HG03432 (cell line): ENCODE measurements at regions not wholly inside any gene's neighbourhood (a gene's known extent, or its start where the extent isn't known, plus 50 kb on each side); places are given as distances from the start of the nearest gene placed in this dataset.
"Not testable (repeated sequence)": the region's sequence is repeated elsewhere in the genome, so short reads cannot be mapped to it uniquely, and the experiment has no call there.

Experiments
- ATAC-seq: cut with Tn5 transposase; IDR thresholded peaks from one replicate; pipeline ENCODE4 v1.9.1; 2021; ENCODE audit warnings: mild to moderate bottlenecking, moderate library complexity; ENCODE audit not compliant: unreplicated experiment

DNA sequence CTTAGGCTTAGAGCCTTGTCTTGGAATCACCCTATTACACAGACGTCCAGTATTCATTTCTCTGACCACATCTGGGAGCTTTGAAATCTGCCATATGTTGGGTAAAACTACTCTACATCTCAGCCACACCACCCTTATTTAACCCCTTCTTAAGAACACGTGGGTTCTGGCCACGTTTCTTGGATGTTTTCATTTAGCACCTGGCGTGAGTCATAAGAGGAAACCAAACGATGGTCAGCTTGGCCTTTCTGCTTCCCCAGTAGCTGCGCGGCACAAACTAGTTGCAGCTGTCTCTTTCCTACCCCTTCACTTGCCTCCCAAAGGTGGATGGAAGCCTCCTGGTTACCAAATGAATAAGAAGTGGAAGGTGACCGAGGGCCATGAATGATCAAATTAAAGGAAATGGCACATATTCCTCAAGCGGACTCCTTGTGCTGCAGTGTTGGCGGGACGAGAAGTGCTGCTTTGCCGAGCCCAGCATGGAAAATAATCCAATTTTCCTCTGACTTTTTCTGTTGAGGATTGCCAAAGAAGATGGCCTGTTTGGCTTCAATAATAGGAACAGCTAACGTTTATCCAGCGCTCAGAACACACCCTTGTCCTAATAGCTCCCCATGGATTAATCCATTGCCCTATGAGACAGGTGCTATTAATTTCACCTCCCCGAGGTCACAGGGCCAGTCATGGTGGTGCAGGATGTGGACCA lies 154.1 kb downstream of the ZNF664 start:
- ATAC-seq, result peak; percentile 52

- no peak for ATAC-seq
Measured at GRCh38 chr12:124129132-124129531, 156.1 kb downstream of the ZNF664 start.

DNA sequence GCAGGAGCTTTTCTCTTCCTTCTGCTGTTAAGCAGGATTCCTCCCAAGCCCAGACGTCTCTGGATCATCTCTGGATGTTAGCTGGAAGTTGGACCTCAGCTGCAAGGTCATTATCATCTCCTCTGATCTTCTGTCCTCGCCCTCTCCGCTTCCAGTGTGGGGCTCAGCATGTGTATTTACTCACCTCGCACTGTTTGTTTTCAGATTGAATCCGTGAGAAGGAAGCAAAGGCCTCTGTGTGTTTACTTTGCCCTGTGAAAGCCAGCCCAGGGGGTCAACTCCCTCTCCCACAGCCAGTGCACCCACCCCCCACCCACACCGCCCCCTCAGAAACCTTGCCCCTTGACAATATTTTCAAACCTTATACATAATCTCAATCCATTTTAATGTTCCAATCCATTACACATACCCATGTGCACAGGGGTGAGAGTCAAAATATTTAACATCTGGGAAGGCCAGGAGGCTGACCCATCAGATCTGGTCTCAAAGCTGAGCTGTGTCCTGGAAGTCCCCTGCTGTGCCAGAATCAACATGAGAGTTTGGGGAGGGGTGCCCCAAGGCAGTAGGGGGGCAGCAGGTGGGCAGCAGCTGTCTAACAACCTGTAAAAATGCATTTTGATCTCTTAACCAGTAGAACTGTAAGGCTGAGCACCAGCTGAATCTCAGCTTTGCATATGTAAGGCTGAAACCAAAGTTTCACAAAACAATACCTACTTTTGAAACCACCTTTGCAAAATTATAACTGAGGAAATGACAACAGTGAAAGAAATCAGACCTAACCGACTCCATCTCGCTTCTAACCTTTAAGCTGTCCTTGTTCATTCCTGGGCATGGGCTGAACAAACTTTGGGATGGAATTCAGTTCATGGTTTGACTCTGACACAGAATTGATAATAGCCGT lies 157.9 kb downstream of the ZNF664 start:
- ATAC-seq, result peak; percentile 72

DNA sequence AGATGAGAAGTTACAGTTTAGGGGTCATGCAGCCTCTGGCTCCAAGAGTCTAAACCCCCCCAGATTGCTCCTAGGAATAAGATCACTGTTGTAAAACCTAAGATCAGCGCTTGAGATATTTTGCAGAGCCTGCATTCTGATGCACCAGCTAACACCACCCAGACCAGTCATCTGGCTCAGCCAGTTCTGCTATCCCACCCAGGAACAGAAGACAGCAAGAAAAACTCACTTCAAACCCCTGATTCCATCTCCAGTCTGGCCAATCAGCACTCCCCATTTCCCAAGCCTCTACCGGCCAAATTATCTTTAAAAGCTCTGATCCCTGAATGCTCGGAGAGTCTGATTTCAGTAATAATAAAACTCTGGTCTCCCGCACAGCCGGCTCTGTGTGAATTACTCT lies 158.6 kb downstream of the ZNF664 start:
- ATAC-seq, result no peak

DNA sequence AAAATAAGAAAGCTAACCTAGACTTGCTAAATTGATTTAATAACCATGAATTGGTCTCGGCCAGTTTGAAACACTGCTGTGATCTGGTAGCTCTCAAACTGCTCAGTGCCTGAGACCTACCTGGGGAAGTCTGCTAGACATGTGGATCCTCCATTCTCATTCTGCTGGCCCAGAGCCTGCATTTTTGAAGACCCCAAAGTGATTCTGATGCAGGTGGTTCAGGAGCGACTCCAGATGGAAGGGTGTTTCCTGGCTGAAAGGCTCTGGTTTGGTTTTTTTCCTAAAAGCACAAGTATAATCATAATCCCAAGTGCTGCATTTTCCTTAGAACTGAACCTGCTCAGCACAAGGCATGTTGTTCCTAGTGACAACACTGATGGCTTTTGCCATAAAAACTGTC lies 159.5 kb downstream of the ZNF664 start:
- ATAC-seq, result no peak

DNA sequence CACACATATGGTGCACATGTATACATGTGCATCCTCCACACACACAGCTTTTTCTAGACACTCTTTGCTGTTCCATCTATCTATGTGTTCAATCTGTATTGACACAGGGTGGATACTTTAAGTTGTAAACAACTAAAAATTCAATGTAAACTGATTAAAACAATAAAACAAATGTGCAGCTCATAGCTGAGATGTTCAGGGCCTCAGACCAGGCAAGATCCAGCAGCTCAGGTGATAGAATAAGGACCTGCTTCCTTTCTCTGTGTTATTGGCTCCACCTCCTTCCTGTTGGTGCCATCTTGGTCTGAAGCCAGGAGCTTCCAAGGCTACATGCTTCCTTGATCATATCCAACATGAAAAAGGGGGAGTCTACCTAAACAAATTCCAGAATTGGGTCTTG lies 158.1 kb upstream of the RFLNA start:
- no peak for ATAC-seq

GRCh38 chr12:124140944-124141486 lies 153.9 kb upstream of the RFLNA start:
- no peak for ATAC-seq

- ATAC-seq, result not testable (repeated sequence)
Measured at GRCh38 chr12:124141611-124142010, 153.3 kb upstream of the RFLNA start.

DNA sequence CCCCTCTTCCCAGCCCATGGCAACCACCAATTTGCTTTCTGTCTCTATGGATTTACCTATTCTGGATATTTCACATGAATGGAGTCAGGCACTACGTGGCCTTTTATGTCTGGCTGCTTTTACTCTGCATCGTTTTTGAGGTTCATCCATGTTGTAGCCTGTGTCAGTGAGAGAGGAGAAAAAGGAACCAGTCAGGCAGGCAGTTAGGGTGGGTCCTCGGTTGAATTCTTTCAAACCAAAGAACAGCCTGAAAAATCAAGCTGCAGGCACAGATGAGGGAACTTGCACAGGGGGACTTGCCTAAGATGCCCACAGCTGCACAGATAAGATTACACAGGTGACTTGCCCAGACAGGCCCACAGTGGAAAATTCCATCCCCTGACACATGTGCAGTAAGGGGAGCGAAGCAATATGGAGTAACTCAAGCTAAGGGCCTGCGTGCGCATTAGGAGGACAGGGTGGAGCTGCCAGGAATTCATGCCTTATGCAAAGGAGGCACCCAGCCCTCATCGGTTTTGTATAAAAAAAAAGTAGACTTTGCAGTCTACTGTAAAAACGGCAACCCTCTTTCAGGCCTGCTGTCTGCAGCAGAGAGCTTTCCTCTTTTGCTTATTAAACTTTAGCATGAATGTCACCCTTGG lies 152.4 kb upstream of the RFLNA start:
- no peak for ATAC-seq

- no peak for ATAC-seq
Measured at GRCh38 chr12:124143726-124144125, 151.2 kb upstream of the RFLNA start.

DNA sequence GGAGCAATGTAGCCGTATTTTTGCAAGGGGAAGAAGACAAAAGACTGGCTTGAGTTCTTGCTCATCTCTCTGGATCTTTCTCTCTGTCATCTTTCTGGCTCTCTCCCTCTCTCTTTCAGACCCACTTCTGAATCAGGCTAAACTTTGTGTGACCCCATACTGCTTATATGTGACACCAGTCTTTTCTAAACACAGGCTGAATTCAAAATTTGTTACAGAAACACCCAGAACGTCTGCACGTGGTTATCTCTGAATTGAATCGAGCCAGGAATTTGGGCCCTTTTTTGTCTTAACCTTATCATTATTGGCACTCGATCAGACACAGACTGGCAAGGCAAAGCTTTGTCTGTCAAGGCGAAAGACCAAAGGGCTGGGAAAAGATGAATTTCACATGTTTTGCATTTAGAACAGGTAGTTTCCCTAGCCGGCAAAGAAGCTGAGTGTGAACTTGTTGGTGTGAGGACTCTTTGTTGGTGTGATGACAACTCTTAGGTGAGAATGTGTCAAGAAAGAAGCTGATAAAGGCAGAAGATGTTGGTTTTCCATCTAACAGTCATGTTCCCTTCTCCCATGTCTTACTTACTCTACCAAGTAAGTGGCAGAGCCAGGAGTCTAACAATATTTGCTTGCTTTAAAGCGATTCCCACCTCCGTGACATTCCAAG lies 150.2 kb upstream of the RFLNA start:
- no peak for ATAC-seq

- no peak for ATAC-seq
Measured at GRCh38 chr12:124147027-124147426, 147.9 kb upstream of the RFLNA start.

- ATAC-seq, result peak; percentile 83
Measured at GRCh38 chr12:124147575-124147974, 147.3 kb upstream of the RFLNA start.

- no peak for ATAC-seq
Measured at GRCh38 chr12:124148481-124149273, 146.2 kb upstream of the RFLNA start.

- ATAC-seq, result no peak
Measured at GRCh38 chr12:124149287-124149686, 145.6 kb upstream of the RFLNA start.

DNA sequence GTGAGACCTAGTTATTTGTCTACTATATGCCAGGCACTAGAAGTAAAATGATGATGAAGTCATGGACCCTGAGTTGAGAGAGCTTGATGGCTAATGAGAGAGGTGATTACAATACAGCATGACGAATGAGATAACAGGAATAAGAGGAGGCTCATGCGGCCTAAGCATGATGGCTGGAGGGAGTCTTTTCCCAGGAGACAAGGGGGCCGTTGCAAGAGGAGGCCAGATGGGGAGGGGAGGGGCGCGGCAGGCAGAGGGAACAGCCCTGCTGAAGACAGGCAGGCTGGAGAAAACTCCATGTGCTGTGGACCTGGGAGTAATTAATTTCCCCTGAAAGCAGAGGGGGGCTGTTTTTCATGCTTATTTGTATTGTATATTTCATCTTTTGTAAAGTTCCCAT lies 144.7 kb upstream of the RFLNA start:
- no peak for ATAC-seq

DNA sequence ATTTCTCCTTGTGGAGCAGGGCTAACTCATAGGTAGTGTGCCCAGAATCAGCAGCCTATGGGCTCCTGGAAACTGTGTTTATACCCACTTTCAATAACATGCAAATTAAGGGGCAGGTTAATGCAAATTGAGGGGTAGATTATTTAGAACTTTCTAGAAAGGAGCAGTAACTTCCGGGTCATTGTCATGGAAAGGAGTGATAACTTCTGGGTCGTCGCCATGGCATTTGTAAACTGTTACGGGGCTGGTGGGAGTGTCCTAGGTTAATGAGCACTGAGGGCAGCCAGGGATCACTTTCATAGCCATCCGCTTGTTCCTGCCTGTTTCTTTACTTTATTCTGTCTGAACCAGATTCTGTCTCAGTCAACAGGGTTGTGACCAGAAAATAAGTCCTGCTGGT lies 143.3 kb upstream of the RFLNA start:
- no peak for ATAC-seq

DNA sequence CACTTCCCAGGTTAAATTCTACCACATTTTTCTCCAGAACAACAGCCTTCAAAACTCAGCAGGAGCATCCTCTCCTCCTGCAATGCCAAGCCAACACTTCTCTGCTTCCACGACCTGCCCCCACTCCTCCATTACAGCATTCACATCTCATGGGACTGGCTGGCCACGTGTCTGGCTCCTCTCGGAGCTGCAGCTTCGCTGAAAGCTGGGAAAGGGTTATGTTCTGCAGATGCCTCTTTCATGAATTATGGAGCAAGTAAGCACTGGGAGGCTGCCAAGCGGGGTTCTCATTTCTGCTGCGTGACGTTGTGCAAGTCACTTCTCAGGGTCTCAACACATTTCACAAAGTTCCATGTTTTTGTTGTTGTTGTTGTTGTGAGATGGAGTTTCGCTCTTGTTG lies 142.2 kb upstream of the RFLNA start:
- no peak for ATAC-seq

DNA sequence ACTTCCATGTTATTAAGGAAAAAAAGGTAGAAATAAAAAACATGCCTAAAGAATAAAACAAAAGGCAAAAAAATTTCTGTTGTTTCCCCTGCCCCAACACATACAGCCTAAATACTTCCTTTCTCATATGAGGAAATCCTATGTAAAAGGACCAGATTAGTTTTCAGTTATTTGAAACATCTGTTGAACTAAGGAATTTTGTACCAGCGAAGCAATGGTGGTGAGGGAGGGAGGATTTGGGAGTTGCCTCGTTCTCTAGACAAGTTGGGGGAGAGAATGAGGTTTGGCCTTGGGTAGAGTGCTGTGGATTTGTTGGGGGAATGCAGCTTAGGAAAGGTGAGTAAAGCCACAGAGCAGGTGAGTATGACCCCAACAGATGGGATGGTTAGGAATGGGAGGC lies 141.5 kb upstream of the RFLNA start:
- no peak for ATAC-seq

DNA sequence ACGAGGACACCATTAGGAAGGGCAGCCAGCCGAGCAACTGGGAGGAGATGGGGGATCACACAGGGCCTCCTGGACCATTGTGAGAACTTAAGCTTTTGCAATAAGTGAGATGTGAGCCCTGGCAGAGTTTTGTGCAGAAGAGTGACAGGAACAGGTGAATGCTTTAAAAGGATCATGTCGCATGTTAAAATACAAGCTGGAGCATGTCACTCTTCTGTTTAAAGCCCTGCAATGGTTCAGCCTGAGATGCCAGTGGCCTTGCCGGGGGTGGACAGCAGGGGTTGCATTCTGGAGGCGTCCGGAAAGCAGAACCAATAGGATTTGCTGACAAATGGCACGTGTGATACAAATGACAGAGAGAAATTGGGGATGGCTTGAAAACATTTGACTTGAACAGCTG lies 137.5 kb upstream of the RFLNA start:
- ATAC-seq, result no peak
